ENCODE measurements at regions not wholly inside any gene's neighbourhood (a gene's known extent, or its start where the extent isn't known, plus 50 kb on each side); places are given as distances from the start of the nearest gene placed in this dataset.

GRCh38 chr3:75180945-75181298, 483.2 kb upstream of the FRG2C start:
- TF ChIP-seq YY1 (IDR thresholded peaks at IDR 0.05; ENCODE audit: insufficient read depth, insufficient read length) (no peak), SUZ12 (IDR thresholded peaks at IDR 0.05; ENCODE audit: extremely low read depth, insufficient read depth, insufficient read length) (no peak), ZNF274 (IDR thresholded peaks at IDR 0.05; ENCODE audit: low read depth, low read length) (no peak)

Measured in NT2/D1 (cell line).